ENCODE measurements at regions not wholly inside any gene's neighbourhood (a gene's known extent, or its start where the extent isn't known, plus 50 kb on each side); places are given as distances from the start of the nearest gene placed in this dataset.
A peak's percentile ranks its signal among the peaks of the same experiment; 100 is the strongest.

GRCh38 chr13:80036845-80037504 lies 304.0 kb downstream of the SPRY2 start:
- no peak for DNase-seq (ENCODE audit: low spot score)

GRCh38 chr13:80035096-80035495 lies 305.8 kb downstream of the SPRY2 start:
- no peak for DNase-seq (ENCODE audit: low spot score)

GRCh38 chr13:80033951-80034350 lies 307.0 kb downstream of the SPRY2 start:
- no peak for DNase-seq (ENCODE audit: low spot score)

GRCh38 chr13:80033286-80033685 lies 307.6 kb downstream of the SPRY2 start:
- DNase-seq (ENCODE audit: low spot score) = no peak

- no peak for DNase-seq (ENCODE audit: low spot score)
Observed at GRCh38 chr13:80030491-80030890, 310.4 kb downstream of the SPRY2 start.

- peak; percentile 88 for DNase-seq (ENCODE audit: low spot score)
Observed at GRCh38 chr13:80029170-80029569, 311.8 kb downstream of the SPRY2 start.

- no peak for DNase-seq (ENCODE audit: low spot score)
Observed at GRCh38 chr13:80022146-80022545, 318.8 kb downstream of the SPRY2 start.

- no peak for DNase-seq (ENCODE audit: low spot score)
Observed at GRCh38 chr13:80012251-80012650, 328.7 kb downstream of the SPRY2 start.

- peak; percentile 89 for DNase-seq (ENCODE audit: low spot score)
Observed at GRCh38 chr13:80011448-80012212, 329.3 kb downstream of the SPRY2 start.

GRCh38 chr13:80010846-80011245 lies 330.1 kb downstream of the SPRY2 start:
- DNase-seq (ENCODE audit: low spot score) = peak; percentile 63

- DNase-seq (ENCODE audit: low spot score) = peak; percentile 52
Observed at GRCh38 chr13:80010286-80010831, 330.6 kb downstream of the SPRY2 start.

GRCh38 chr13:80009760-80010159 lies 331.2 kb downstream of the SPRY2 start:
- DNase-seq (ENCODE audit: low spot score) = no peak

GRCh38 chr13:80006940-80007339 lies 334.0 kb downstream of the SPRY2 start:
- no peak for DNase-seq (ENCODE audit: low spot score)

- DNase-seq (ENCODE audit: low spot score) = peak; percentile 65
Observed at GRCh38 chr13:80001510-80001842, 339.4 kb downstream of the SPRY2 start.

GRCh38 chr13:80000684-80001509 lies 340.0 kb downstream of the SPRY2 start:
- no peak for DNase-seq (ENCODE audit: low spot score)

- DNase-seq (ENCODE audit: low spot score) = no peak
Observed at GRCh38 chr13:79999601-80000000, 341.3 kb downstream of the SPRY2 start.

- DNase-seq (ENCODE audit: low spot score) = no peak
Observed at GRCh38 chr13:79998381-79998880, 342.5 kb downstream of the SPRY2 start.

- peak; percentile 99 for DNase-seq (ENCODE audit: low spot score)
Observed at GRCh38 chr13:79997244-79997643, 343.7 kb downstream of the SPRY2 start.

GRCh38 chr13:79995334-79995733 lies 345.6 kb downstream of the SPRY2 start:
- DNase-seq (ENCODE audit: low spot score) = peak; percentile 32

- no peak for DNase-seq (ENCODE audit: low spot score)
Observed at GRCh38 chr13:79992111-79992510, 348.8 kb downstream of the SPRY2 start.

GRCh38 chr13:79990048-79990447 lies 350.9 kb downstream of the SPRY2 start:
- DNase-seq (ENCODE audit: low spot score) = no peak

- no peak for DNase-seq (ENCODE audit: low spot score)
Observed at GRCh38 chr13:79989217-79989661, 351.7 kb downstream of the SPRY2 start.

Measured in cerebellar cortex (tissue), 1 donor.